ENCODE measurements at regions not wholly inside any gene's neighbourhood (a gene's known extent, or its start where the extent isn't known, plus 50 kb on each side); places are given as distances from the start of the nearest gene placed in this dataset.

- no peak overlapping the region for H3K23ac ChIP-seq (ENCODE audit: insufficient read length)
- no peak overlapping the region for H3K14ac ChIP-seq (ENCODE audit: insufficient read length)
- no peak overlapping the region for H3K27ac ChIP-seq (ENCODE audit: low read depth, low read length)
- no peak overlapping the region for H4K5ac ChIP-seq (ENCODE audit: insufficient read length, low read depth, low read length)
- H3K79me2 ChIP-seq (ENCODE audit: control insufficient read depth in 1 of 2, insufficient read depth in 2 of 2, low read length in 2 of 2) = no peaks in the 10 kb centered on the region
- no peak overlapping the region for H2BK5ac ChIP-seq (ENCODE audit: low read depth, low read length)
- no peak overlapping the region; the same call in none of the 2 replicates for H4K8ac ChIP-seq (ENCODE audit: extremely low read depth, insufficient read depth, low read length)
- FAIRE-seq (no peak), DNase-seq (ENCODE audit: low read depth in 1 of 2, low spot score in 2 of 2) (no peak)
- no peak overlapping the region for H3K9ac ChIP-seq (replicated peaks in 1 of 4; ENCODE audit: extremely low read depth in 1 of 4, low read depth in 3 of 4, low read length in 3 of 4)
- H2AK5ac ChIP-seq (ENCODE audit: low read depth, low read length) = no peak overlapping the region
- WGBS, 2 experiments (ENCODE audit: extremely low coverage in 1 of 2, insufficient coverage in 1 of 2, insufficient read length in 1 of 2, insufficient replicate concordance in 2 of 2, low coverage in 1 of 2, low lambda C conversion rate in 2 of 2, missing lambda C conversion rate in 1 of 2) = 87% methylated on average over 11 of the region's 11 CpGs; no CpG with 5 or more reads in 1 of the 2 experiments
- H3K9me3 ChIP-seq (ENCODE audit: insufficient read depth in 2 of 2, low read depth in 1 of 2, low read length in 1 of 2) = no peaks in the 10 kb centered on the region; a peak in 1 of 4 replicates
- 0 out of 2 replicates have a peak overlapping the region, but pooled peaks have one; percentile 23 for H2BK12ac ChIP-seq (ENCODE audit: low read depth, low read length)
- H3K18ac ChIP-seq (ENCODE audit: extremely low read depth, low read length) = no peak overlapping the region
- ChIA-PET POLR2A (ENCODE audit: partially characterized antibody) (interaction anchor here (0.9 kb wide), 1 partner anchor 15 kb away, joined by 3 read pairs; no protein-coding TSS in a partner anchor), CTCF (ENCODE audit: partially characterized antibody) (interaction anchor here (0.9 to 1.7 kb wide), 2 partner anchors 9 to 17 kb away, joined by 3 to 4 read pairs; no protein-coding TSS in a partner anchor)
- H3K27me3 ChIP-seq (replicated peaks in 1 of 4; ENCODE audit: control insufficient read depth in 3 of 4, extremely low read depth in 1 of 4, insufficient read depth in 3 of 4, low read length in 3 of 4) = no peaks in the 10 kb centered on the region; a peak in 1 of 7 replicates
- no peak overlapping the region for H2AFZ ChIP-seq (ENCODE audit: low read length)
- no peaks in the 10 kb centered on the region; the same call in 1 of the 2 replicates for H3K23me2 ChIP-seq (ENCODE audit: low read depth, low read length)
- H4K91ac ChIP-seq (replicated peaks; ENCODE audit: insufficient read length, low read length) = no peak overlapping the region
- H2BK15ac ChIP-seq (ENCODE audit: low read length) = no peak overlapping the region
- no peak overlapping the region for H2BK20ac ChIP-seq (ENCODE audit: low read length)
- no peak overlapping the region for H3K4me3 ChIP-seq (ENCODE audit: extremely low read depth in 1 of 4, insufficient read depth in 2 of 4, low read depth in 3 of 4, low read length in 4 of 4)
- H4K20me1 ChIP-seq (replicated peaks in 1 of 2; ENCODE audit: control insufficient read depth in 1 of 2, insufficient read depth in 2 of 2, low read length in 2 of 2) = no peaks in the 10 kb centered on the region
- no peak overlapping the region for H3K4ac ChIP-seq (replicated peaks; ENCODE audit: insufficient read length, low read depth, low read length)
- H3K79me1 ChIP-seq (ENCODE audit: low read depth, low read length) = no peaks in the 10 kb centered on the region
- no peak overlapping the region for H3K4me2 ChIP-seq (ENCODE audit: insufficient read depth in 1 of 2, low read depth in 2 of 2, low read length in 2 of 2)
- no peak overlapping the region for H3K56ac ChIP-seq (replicated peaks; ENCODE audit: insufficient read length, low read depth, low read length)
- H3K36me3 ChIP-seq (ENCODE audit: control insufficient read depth in 2 of 4, insufficient read depth in 4 of 4, low read length in 3 of 4) = no peaks in the 10 kb centered on the region
- H2BK120ac ChIP-seq (replicated peaks; ENCODE audit: low read depth, low read length) = no peak overlapping the region
- no peaks in the 10 kb centered on the region for H3K4me1 ChIP-seq (replicated peaks in 1 of 4; ENCODE audit: control insufficient read depth in 3 of 4, insufficient read depth in 4 of 4, low read length in 3 of 4)
- TF ChIP-seq SIN3A (conservative IDR thresholded peaks at IDR 0.05 in 1 of 2, IDR thresholded peaks at IDR 0.05 in 1 of 2; ENCODE audit: low read depth in 1 of 2, low read length in 2 of 2) = no peak
- no peak for TF ChIP-seq HDAC2 (IDR thresholded peaks at IDR 0.05; ENCODE audit: borderline replicate concordance in 1 of 2, low read depth in 2 of 2, low read length in 2 of 2)
- TF ChIP-seq TEAD4 (IDR thresholded peaks at IDR 0.05; ENCODE audit: low read depth, low read length) = no peak
- no peak for TF ChIP-seq ASH2L (IDR thresholded peaks at IDR 0.05; ENCODE audit: low read length)
- no peak for TF ChIP-seq SP2 (IDR thresholded peaks at IDR 0.05; ENCODE audit: low read length)
- TF ChIP-seq USF2 (IDR thresholded peaks at IDR 0.05; ENCODE audit: low read length) = no peak
- TF ChIP-seq POU5F1 (IDR thresholded peaks at IDR 0.05; ENCODE audit: low read depth, low read length) = no peak
- TF ChIP-seq HDAC6 (IDR thresholded peaks at IDR 0.05; ENCODE audit: low read depth, low read length) = no peak
- no peak for TF ChIP-seq SIRT6 (IDR thresholded peaks at IDR 0.05; ENCODE audit: low read length)
- TF ChIP-seq GABPA (IDR thresholded peaks at IDR 0.05; ENCODE audit: borderline replicate concordance, insufficient read depth, low read length) = no peak
Observed at GRCh38 chr2:236632295-236633218, 62.9 kb downstream of the ACKR3 start.

Data from H1 (cell line).